Activated T-helper 1 cell treated with anti-CD3 and anti-CD28 coated beads, Interleukin-12 subunit alpha, Interleukin-12 subunit beta, Interleukin-2, Interleukin-4 antibody, amounts not matched to agents 30 ng/mL and 10 ng/mL and 1 ng/mL, durations not matched to agents 14 hours and 24 hours and 36 hours (primary cell): ENCODE measurements at regions not wholly inside any gene's neighbourhood (a gene's known extent, or its start where the extent isn't known, plus 50 kb on each side); places are given as distances from the start of the nearest gene placed in this dataset.
"Not testable (repeated sequence)": the region's sequence is repeated elsewhere in the genome, so short reads cannot be mapped to it uniquely, and the experiment has no call there.

Experiments
- DNase-seq: peaks from one replicate; pipeline ENCODE4 v3.0.0; 2021; ENCODE audit warnings: low spot score
- H3K27ac Mint-ChIP-seq: one replicate; pipeline ENCODE4 v1.8.0; 2021; ENCODE audit warnings: mild to moderate bottlenecking, mixed read lengths
- H3K27me3 Mint-ChIP-seq: one replicate; pipeline ENCODE4 v1.8.0; 2022; ENCODE audit warnings: mild to moderate bottlenecking, moderate library complexity, mixed read lengths; ENCODE audit not compliant: insufficient read depth
- H3K36me3 Mint-ChIP-seq: one replicate; pipeline ENCODE4 v1.8.0; 2021; ENCODE audit warnings: low read depth, mixed read lengths
- H3K4me1 Mint-ChIP-seq: one replicate; pipeline ENCODE4 v1.8.0; 2021; ENCODE audit warnings: low read depth, mixed read lengths
- H3K4me3 Mint-ChIP-seq: one replicate; pipeline ENCODE4 v1.8.0; 2021; ENCODE audit warnings: mild to moderate bottlenecking, moderate library complexity, mixed read lengths
- H3K9me3 Mint-ChIP-seq: one replicate; pipeline ENCODE4 v1.8.0; 2021; ENCODE audit warnings: mixed read lengths
- intact Hi-C: fragments of 100-400 bp; cut with micrococcal nuclease; formaldehyde crosslinking; loops from one replicate; pipeline ENCODE4 v1.15.1; 2024

GRCh38 chr5:44951371-44951770 is 142.6 kb downstream of the MRPS30 start:
- intact Hi-C loops, result loop anchor here (5.0 kb wide), 1 partner anchor 74 kb away; no protein-coding TSS in a partner anchor
- DNase-seq, result no peak
- no peaks in the 10 kb centered on the region for H3K36me3 Mint-ChIP-seq
- H3K4me1 Mint-ChIP-seq, result no peaks in the 10 kb centered on the region
- H3K4me3 Mint-ChIP-seq, result no peak overlapping the region
- H3K9me3 Mint-ChIP-seq, result no peaks in the 10 kb centered on the region
- H3K27ac Mint-ChIP-seq, result no peak overlapping the region
- H3K27me3 Mint-ChIP-seq, result no peaks in the 10 kb centered on the region

GRCh38 chr5:44952376-44952775 is 143.6 kb downstream of the MRPS30 start:
- Mint-ChIP-seq H3K9me3 (no peaks in the 10 kb centered on the region), H3K27ac (no peak overlapping the region), H3K27me3 (no peaks in the 10 kb centered on the region), H3K4me1 (no peaks in the 10 kb centered on the region), H3K4me3 (no peak overlapping the region), H3K36me3 (no peaks in the 10 kb centered on the region)
- intact Hi-C loops, result loop anchor here (5.0 kb wide), 1 partner anchor 75 kb away; no protein-coding TSS in a partner anchor
- DNase-seq, result no peak

GRCh38 chr5:44953078-44953477 is 144.3 kb downstream of the MRPS30 start:
- intact Hi-C loops, result loop anchor here (5.0 kb wide), 1 partner anchor 76 kb away; no protein-coding TSS in a partner anchor

GRCh38 chr5:44958943-44959454 is 150.3 kb downstream of the MRPS30 start:
- intact Hi-C loops, H3K27me3 Mint-ChIP-seq, H3K4me3 Mint-ChIP-seq, H3K27ac Mint-ChIP-seq, DNase-seq, H3K9me3 Mint-ChIP-seq, H3K36me3 Mint-ChIP-seq, H3K4me1 Mint-ChIP-seq: not testable (repeated sequence)

More at GRCh38 chr5:44953078-44953477, 144.3 kb downstream of the MRPS30 start:
- Mint-ChIP-seq H3K27ac (no peak overlapping the region), H3K4me1 (no peaks in the 10 kb centered on the region), H3K9me3 (no peaks in the 10 kb centered on the region), H3K4me3 (no peak overlapping the region), H3K27me3 (no peaks in the 10 kb centered on the region), H3K36me3 (no peaks in the 10 kb centered on the region)
- no peak for DNase-seq

- no peaks in the 10 kb centered on the region for H3K36me3 Mint-ChIP-seq
- no peak for DNase-seq
- no peaks in the 10 kb centered on the region for H3K4me1 Mint-ChIP-seq
- peaks cover 6% of the 10 kb centered on the region for H3K9me3 Mint-ChIP-seq
- no peak overlapping the region for H3K27ac Mint-ChIP-seq
- no peaks in the 10 kb centered on the region for H3K27me3 Mint-ChIP-seq
- H3K4me3 Mint-ChIP-seq, result no peak overlapping the region
- intact Hi-C loops, result no loop called here
Observed at GRCh38 chr5:44969825-44970224, 161.1 kb downstream of the MRPS30 start.

- H3K27me3 Mint-ChIP-seq, H3K4me3 Mint-ChIP-seq, intact Hi-C loops, H3K36me3 Mint-ChIP-seq, H3K9me3 Mint-ChIP-seq, H3K27ac Mint-ChIP-seq, DNase-seq, H3K4me1 Mint-ChIP-seq: not testable (repeated sequence)
Observed at GRCh38 chr5:44970963-44971362, 162.2 kb downstream of the MRPS30 start.

GRCh38 chr5:44974813-44975212 is 166.1 kb downstream of the MRPS30 start:
- intact Hi-C loops, result no loop called here
- H3K27ac Mint-ChIP-seq, result no peak overlapping the region
- no peaks in the 10 kb centered on the region for H3K4me1 Mint-ChIP-seq
- no peak overlapping the region for H3K4me3 Mint-ChIP-seq
- no peaks in the 10 kb centered on the region for H3K27me3 Mint-ChIP-seq
- H3K9me3 Mint-ChIP-seq, result peaks cover 11% of the 10 kb centered on the region
- no peaks in the 10 kb centered on the region for H3K36me3 Mint-ChIP-seq
- DNase-seq, result no peak

- Mint-ChIP-seq H3K4me3 (no peak overlapping the region), H3K27ac (no peak overlapping the region), H3K27me3 (no peaks in the 10 kb centered on the region), H3K4me1 (no peaks in the 10 kb centered on the region), H3K9me3 (peaks cover 45% of the 10 kb centered on the region), H3K36me3 (no peaks in the 10 kb centered on the region)
- no peak for DNase-seq
- intact Hi-C loops, result no loop called here
Observed at GRCh38 chr5:44981708-44982107, 173.0 kb downstream of the MRPS30 start.

GRCh38 chr5:44983006-44983405 is 174.3 kb downstream of the MRPS30 start:
- Mint-ChIP-seq H3K27ac (no peak overlapping the region), H3K36me3 (no peaks in the 10 kb centered on the region), H3K4me1 (no peaks in the 10 kb centered on the region), H3K27me3 (no peaks in the 10 kb centered on the region), H3K9me3 (peaks cover 54% of the 10 kb centered on the region), H3K4me3 (no peak overlapping the region)
- intact Hi-C loops, result no loop called here
- no peak for DNase-seq

GRCh38 chr5:44987026-44987425 is 178.3 kb downstream of the MRPS30 start:
- intact Hi-C loops, result no loop called here

GRCh38 chr5:44991693-44992092 is 182.9 kb downstream of the MRPS30 start:
- Mint-ChIP-seq H3K4me3 (no peak overlapping the region), H3K9me3 (peaks cover 37% of the 10 kb centered on the region)
- no peak for DNase-seq

More at GRCh38 chr5:44987026-44987425, 178.3 kb downstream of the MRPS30 start:
- Mint-ChIP-seq H3K4me1 (no peaks in the 10 kb centered on the region), H3K27me3 (no peaks in the 10 kb centered on the region), H3K9me3 (peaks cover 60% of the 10 kb centered on the region), H3K36me3 (no peaks in the 10 kb centered on the region), H3K4me3 (no peak overlapping the region), H3K27ac (no peak overlapping the region)
- no peak for DNase-seq

GRCh38 chr5:44993286-44993685 is 184.5 kb downstream of the MRPS30 start:
- Mint-ChIP-seq H3K36me3 (no peaks in the 10 kb centered on the region), H3K4me3 (no peak overlapping the region), H3K27ac (no peak overlapping the region), H3K27me3 (peaks cover 2% of the 10 kb centered on the region), H3K9me3 (peaks cover 25% of the 10 kb centered on the region), H3K4me1 (no peaks in the 10 kb centered on the region)
- DNase-seq, result no peak
- intact Hi-C loops, result no loop called here

More at GRCh38 chr5:44991693-44992092, 182.9 kb downstream of the MRPS30 start:
- Mint-ChIP-seq H3K27ac (no peak overlapping the region), H3K27me3 (no peaks in the 10 kb centered on the region), H3K4me1 (no peaks in the 10 kb centered on the region), H3K36me3 (no peaks in the 10 kb centered on the region)
- intact Hi-C loops, result no loop called here

- no peak for DNase-seq
- Mint-ChIP-seq H3K27me3 (peaks cover 2% of the 10 kb centered on the region), H3K9me3 (no peaks in the 10 kb centered on the region), H3K36me3 (no peaks in the 10 kb centered on the region), H3K27ac (no peak overlapping the region), H3K4me1 (no peaks in the 10 kb centered on the region), H3K4me3 (no peak overlapping the region)
- intact Hi-C loops, result no loop called here
Observed at GRCh38 chr5:44997506-44997905, 188.8 kb downstream of the MRPS30 start.

GRCh38 chr5:45007102-45007501 is 198.4 kb downstream of the MRPS30 start:
- H3K27ac Mint-ChIP-seq, intact Hi-C loops, H3K4me1 Mint-ChIP-seq, DNase-seq, H3K36me3 Mint-ChIP-seq, H3K27me3 Mint-ChIP-seq, H3K9me3 Mint-ChIP-seq, H3K4me3 Mint-ChIP-seq: not testable (repeated sequence)
